VCaP (cell line): ENCODE measurements at regions not wholly inside any gene's neighbourhood (a gene's known extent, or its start where the extent isn't known, plus 50 kb on each side); places are given as distances from the start of the nearest gene placed in this dataset.

Source experiments
- H3K27ac ChIP-seq: fragments of 450-650 bp; 2 replicates; pipeline ENCODE4 v1.5.1; 2017
- TF ChIP-seq, protein P1 (sequence below): fragments of 450-650 bp; conservative IDR thresholded peaks from 2 replicates; pipeline ENCODE4 v1.5.1; 2017; ENCODE audit warnings: mild to moderate bottlenecking, moderate library complexity

DNA sequence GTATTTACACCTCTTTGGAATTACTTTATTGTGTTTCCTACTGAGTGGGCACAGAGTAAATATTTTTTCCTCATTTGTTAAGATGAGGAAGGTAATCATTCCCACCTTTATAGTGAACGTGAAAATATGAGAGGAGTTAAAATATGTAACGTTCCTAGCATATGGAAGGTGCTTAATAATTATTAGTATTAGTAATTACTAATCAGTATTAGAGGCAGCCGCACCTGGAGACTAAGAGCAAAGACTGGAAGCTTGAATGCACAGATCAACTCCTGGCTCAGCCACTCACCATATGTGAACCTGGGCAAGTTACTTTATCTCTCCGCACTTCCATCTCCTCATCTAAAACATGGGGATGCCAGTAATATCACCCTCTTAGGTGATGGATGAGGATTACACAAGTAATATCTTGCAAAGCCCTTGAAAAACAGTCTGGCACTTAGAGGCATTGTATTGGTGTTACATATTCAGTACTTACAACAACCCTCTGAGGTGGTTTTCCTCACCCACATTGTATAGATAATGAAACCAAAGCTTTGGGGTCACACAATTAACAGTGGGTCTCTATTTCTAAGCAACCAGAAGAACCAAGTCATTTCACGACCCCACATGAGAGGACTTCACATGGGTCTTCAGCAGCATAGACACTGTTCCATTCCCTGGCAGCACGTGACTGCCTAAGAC is 100.3 kb upstream of the KCTD1 start:
- no peak overlapping the region for H3K27ac ChIP-seq
- TF ChIP-seq, protein P1, sequence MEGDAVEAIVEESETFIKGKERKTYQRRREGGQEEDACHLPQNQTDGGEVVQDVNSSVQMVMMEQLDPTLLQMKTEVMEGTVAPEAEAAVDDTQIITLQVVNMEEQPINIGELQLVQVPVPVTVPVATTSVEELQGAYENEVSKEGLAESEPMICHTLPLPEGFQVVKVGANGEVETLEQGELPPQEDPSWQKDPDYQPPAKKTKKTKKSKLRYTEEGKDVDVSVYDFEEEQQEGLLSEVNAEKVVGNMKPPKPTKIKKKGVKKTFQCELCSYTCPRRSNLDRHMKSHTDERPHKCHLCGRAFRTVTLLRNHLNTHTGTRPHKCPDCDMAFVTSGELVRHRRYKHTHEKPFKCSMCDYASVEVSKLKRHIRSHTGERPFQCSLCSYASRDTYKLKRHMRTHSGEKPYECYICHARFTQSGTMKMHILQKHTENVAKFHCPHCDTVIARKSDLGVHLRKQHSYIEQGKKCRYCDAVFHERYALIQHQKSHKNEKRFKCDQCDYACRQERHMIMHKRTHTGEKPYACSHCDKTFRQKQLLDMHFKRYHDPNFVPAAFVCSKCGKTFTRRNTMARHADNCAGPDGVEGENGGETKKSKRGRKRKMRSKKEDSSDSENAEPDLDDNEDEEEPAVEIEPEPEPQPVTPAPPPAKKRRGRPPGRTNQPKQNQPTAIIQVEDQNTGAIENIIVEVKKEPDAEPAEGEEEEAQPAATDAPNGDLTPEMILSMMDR, result no peak

DNA sequence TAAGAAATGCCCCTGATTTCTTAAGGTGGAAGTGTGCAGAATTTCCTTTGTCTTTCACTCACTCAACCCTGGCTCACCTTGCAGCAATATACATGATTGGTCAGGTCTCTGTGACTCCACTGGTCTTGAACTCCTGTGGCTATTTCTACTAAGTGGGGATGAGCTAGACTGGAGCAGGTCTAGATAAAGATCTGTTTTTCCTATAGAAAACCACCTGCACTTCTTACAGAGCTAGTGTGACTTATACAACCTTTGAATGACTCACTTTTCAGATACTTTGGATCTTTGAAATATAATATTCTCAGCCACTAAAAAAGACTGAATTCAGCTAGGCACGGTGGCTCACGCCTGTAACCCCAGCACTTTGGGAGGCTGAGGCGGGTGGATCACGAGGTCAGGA is 98.5 kb upstream of the KCTD1 start:
- TF ChIP-seq, protein P1, result no peak
- no peak overlapping the region for H3K27ac ChIP-seq

DNA sequence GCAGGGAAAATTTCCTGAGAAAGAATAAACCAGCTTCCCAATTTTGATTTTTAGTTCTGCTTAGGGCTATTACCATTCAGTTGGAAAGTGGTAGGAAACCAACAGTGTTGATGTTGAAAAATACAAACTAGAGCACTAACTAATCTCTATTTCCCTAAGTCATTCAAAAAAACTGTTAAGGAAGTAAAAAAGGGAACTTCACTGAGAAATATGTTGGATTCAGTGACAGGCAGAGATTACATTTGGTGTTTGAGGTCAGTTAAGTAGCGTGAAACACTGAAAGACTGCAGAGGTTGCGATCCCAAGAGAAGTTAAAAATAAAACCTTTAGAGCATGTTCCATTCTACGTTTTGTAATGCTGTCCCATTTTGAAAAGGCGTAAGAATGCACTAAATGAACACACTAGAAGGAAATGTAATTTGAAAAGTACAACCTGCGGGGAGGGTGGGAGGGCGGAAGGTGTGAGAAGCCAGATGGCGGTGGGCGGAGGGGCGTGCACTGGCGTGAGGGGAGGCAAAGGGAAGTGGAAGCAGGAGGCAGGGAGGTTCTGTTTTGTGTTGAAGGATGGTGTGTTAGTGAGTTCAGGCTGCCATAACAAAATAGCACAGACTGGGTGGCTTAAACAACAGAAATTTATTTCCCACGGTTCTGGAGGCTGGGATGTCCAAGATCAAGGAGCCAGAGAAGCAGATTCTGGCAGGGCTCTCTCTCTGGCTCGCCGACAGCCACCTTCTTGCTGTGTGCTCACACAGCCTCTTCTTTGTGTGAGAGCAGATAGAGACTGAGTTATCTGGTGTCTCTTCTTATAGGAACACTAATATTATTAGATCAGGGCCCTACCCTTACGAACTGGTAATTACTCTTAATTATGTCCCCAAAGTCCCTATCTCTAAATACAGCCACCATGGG is 94.3 kb upstream of the KCTD1 start:
- no peak overlapping the region for H3K27ac ChIP-seq
- TF ChIP-seq, protein P1, result no peak

DNA sequence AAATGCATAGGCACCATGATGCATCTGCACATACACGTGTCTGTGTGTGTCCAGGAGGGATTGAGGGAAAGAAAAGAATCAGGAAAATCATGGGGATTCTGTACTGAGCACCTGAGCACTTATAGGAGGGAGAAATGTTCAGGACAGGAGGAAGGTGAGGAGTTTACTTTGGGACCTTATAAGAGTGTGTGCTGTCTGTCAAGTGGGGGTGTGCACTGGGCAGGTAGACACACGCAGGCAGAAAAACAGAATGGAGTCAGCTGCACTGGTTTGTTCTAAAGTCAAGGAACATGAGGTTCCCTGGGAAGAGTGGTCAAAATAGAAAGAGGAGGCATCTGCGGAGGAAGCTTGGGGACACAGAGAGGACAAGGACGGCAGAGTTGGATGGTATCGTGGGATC is 92.2 kb upstream of the KCTD1 start:
- TF ChIP-seq, protein P1, result no peak
- no peak overlapping the region for H3K27ac ChIP-seq

DNA sequence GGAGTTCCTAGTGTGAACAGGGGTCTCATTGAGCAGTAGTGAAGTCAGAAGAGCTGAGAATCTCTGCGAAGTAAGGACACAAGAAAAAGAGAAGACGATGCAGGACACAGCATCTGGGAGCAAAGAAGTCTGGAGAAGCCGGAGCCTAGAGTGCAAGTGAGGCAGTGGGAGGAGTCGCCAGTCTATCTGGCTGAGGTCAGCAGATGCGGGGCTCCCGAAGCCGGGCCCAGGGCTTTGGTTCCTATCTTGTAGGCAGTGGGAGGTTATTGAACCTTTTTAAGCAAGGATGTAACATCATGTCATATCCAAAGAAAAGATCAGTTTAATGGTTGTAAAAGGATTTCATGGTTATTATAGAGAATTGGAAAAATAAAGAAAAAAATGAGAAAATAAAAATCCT is 90.8 kb upstream of the KCTD1 start:
- H3K27ac ChIP-seq, result no peak overlapping the region
- TF ChIP-seq, protein P1, result no peak

DNA sequence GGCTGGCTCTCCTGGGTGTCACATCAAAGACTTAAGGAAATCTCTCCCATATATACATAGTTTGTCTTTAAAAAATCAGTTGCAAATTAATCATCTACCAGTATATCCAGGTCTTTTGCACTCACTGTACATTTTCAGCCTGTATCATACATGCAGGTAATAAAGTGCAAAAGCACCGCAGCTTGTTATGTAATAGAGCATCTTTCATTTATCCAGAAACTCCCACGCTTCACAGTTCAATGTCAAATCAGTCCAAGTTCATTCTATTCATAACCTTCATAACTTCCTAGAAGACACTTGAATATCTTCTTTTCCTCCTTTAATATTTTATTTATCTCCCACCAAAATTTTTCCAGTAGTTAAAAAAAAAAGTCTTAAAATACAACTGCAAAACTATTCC is 89.6 kb upstream of the KCTD1 start:
- no peak overlapping the region for H3K27ac ChIP-seq
- TF ChIP-seq, protein P1, result no peak

DNA sequence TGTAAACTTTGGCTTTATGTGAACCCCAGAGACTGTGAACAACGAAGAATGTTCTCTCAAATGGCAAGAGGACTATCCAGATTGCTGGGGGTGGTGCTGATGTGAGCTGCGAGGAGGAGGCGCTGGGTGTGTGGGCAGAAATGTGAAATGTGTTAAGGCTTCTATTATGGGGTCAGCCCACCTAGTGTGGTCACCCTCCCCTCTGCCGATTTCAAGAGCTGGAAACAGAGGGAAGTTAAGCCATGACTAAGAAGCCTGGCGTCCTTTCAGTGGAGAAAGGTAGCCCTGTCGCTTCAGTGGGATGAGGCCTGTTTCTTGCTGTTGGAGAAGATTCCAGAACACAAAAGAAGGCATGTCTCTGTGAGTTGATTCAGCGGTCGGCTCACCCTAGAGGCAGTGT is 89.0 kb upstream of the KCTD1 start:
- H3K27ac ChIP-seq, result no peak overlapping the region
- TF ChIP-seq, protein P1, result no peak
